ENCODE measurements at regions not wholly inside any gene's neighbourhood (a gene's known extent, or its start where the extent isn't known, plus 50 kb on each side); places are given as distances from the start of the nearest gene placed in this dataset.
A peak's percentile ranks its signal among the peaks of the same experiment; 100 is the strongest.

DNA sequence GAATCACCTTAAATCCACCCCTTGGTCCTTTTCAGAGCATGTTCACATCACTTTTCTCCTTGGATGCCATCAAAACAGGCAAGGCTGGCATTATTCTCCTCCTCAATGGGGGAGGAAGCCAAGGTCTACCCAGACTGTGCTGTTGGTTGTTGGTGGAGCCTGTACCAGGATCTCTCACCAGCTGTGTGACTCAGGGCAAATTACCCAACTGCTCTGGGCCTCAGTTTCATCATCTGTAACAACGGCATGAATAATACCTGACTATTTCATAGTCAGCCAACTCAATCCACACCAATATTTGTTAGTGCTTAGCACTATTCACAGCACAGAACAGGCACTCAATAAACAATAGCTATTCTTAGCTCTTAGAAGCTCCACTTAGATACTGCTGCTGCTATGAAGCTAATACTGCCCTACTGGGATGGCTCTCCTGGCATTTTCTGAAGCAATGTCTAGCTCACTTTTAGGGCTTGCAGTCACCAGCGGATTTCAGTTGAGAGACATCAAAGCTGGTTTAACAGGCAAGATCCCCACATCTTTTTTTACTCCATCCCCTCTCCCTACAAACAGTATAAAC, 116.9 kb downstream of the CCNA1 start:
- no peak overlapping the region for H2AFZ ChIP-seq (ENCODE audit: low read depth)
- H4K20me1 ChIP-seq (ENCODE audit: insufficient read depth) = no peaks in the 10 kb centered on the region
- H3K27me3 ChIP-seq (ENCODE audit: insufficient read depth) = peaks cover 8% of the 10 kb centered on the region; the same call in 1 of the 2 replicates
- no peaks in the 10 kb centered on the region for H3K9me2 ChIP-seq
- no peaks in the 10 kb centered on the region for H3F3A ChIP-seq (replicated peaks; ENCODE audit: insufficient read depth)
- ChIA-PET CTCF (no interaction called here), POLR2A (no interaction called here)
- H3K9ac ChIP-seq = no peak overlapping the region
- TF ChIP-seq IRF3 (IDR thresholded peaks at IDR 0.05; ENCODE audit: low read depth, low read length) = no peak
- TF ChIP-seq MAX (IDR thresholded peaks at IDR 0.05; ENCODE audit: low read depth) = no peak
- TF ChIP-seq GATA2 (CRISPR knock-in tag; IDR thresholded peaks at IDR 0.05) = no peak
- TF ChIP-seq TEAD4 (IDR thresholded peaks at IDR 0.05; ENCODE audit: borderline replicate concordance, insufficient read depth) = no peak
- no peak for TF ChIP-seq RCOR1 (IDR thresholded peaks at IDR 0.05; ENCODE audit: low read length)
- TF ChIP-seq EZH2phosphoT487 (IDR thresholded peaks at IDR 0.05; ENCODE audit: borderline replicate concordance, low read depth) = no peak
- no peak overlapping the region for H3K4me2 ChIP-seq
- no peak overlapping the region for H3K27ac ChIP-seq (ENCODE audit: low read depth in 2 of 2, low read length in 1 of 2)
- no peaks in the 10 kb centered on the region; a peak in 1 of 4 replicates for H3K4me1 ChIP-seq (ENCODE audit: control insufficient read depth in 1 of 2, insufficient read depth in 2 of 2, low read depth in 1 of 2, low read length in 1 of 2)
- 21% methylated on average over 1 of the region's 2 CpGs for WGBS (ENCODE audit: low lambda C conversion rate)
- no peak overlapping the region for H3K4me3 ChIP-seq (ENCODE audit: low read depth in 2 of 2, low read length in 1 of 2)
- no peaks in the 10 kb centered on the region for H3K9me3 ChIP-seq
- H3K79me2 ChIP-seq (ENCODE audit: insufficient read depth) = no peaks in the 10 kb centered on the region
- H3K36me3 ChIP-seq (replicated peaks in 1 of 2; ENCODE audit: control insufficient read depth in 1 of 2, insufficient read depth in 2 of 2, low read length in 1 of 2) = no peaks in the 10 kb centered on the region
- DNase-seq = no peak

DNA sequence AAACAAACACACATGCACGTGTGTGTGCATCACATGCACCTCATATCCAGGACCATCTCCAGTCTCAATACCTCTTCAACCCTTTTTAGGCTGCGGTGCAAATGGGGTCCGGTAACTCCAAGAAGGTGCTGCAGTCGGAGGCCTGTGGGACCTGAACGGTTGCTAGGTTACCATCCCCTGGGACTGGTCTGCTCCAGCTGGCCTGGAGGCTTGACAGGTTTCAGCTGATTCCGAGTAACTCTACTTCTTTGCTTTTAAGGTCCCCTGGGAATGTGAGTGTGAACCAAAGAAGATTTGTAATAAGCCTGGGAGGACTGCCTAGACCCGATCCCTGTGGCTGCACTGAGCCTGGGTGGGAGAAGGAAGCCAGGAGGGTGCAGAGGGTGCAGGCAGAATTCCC, 117.5 kb downstream of the CCNA1 start:
- Histone ChIP-seq H3K4me2 (no peak overlapping the region), H3K9me2 (no peaks in the 10 kb centered on the region), H3K4me3 (ENCODE audit: low read depth in 2 of 2, low read length in 1 of 2) (no peak overlapping the region), H3K27ac (ENCODE audit: low read depth in 2 of 2, low read length in 1 of 2) (no peak overlapping the region), H2AFZ (ENCODE audit: low read depth) (no peak overlapping the region), H3K36me3 (replicated peaks in 1 of 2; ENCODE audit: control insufficient read depth in 1 of 2, insufficient read depth in 2 of 2, low read length in 1 of 2) (no peaks in the 10 kb centered on the region), H4K20me1 (ENCODE audit: insufficient read depth) (no peaks in the 10 kb centered on the region), H3K27me3 (ENCODE audit: insufficient read depth) (peaks cover 8% of the 10 kb centered on the region; the same call in 1 of the 2 replicates), H3K79me2 (ENCODE audit: insufficient read depth) (no peaks in the 10 kb centered on the region), H3F3A (replicated peaks; ENCODE audit: insufficient read depth) (no peaks in the 10 kb centered on the region), H3K9me3 (no peaks in the 10 kb centered on the region), H3K4me1 (ENCODE audit: control insufficient read depth in 1 of 2, insufficient read depth in 2 of 2, low read depth in 1 of 2, low read length in 1 of 2) (no peaks in the 10 kb centered on the region; a peak in 1 of 4 replicates), H3K9ac (no peak overlapping the region)
- 3% methylated on average over 7 of the region's 7 CpGs for WGBS (ENCODE audit: low lambda C conversion rate)
- DNase-seq = peak; percentile 1
- CTCF ChIA-PET = no interaction called here
- POLR2A ChIA-PET = no interaction called here
- TF ChIP-seq ELF1 (IDR thresholded peaks at IDR 0.05) (no peak), FOSL2 (IDR thresholded peaks at IDR 0.05; ENCODE audit: borderline replicate concordance, low read depth) (no peak), NRF1 (IDR thresholded peaks at IDR 0.05; ENCODE audit: low read depth, low read length) (no peak), TAF1 (IDR thresholded peaks at IDR 0.05; ENCODE audit: borderline replicate concordance, low read depth, low read length) (no peak), MXI1 (IDR thresholded peaks at IDR 0.05; ENCODE audit: low read depth, low read length) (no peak), TEAD4 (IDR thresholded peaks at IDR 0.05; ENCODE audit: borderline replicate concordance, insufficient read depth) (no peak), RFX5 (IDR thresholded peaks at IDR 0.05; ENCODE audit: low read length) (no peak), POLR2AphosphoS5 (IDR thresholded peaks at IDR 0.05; ENCODE audit: low read depth, low read length) (no peak), CTCF (IDR thresholded peaks at IDR 0.05) (no peak), IRF3 (IDR thresholded peaks at IDR 0.05; ENCODE audit: low read depth, low read length) (no peak), GABPA (IDR thresholded peaks at IDR 0.05; ENCODE audit: low read depth) (no peak), SMC3 (IDR thresholded peaks at IDR 0.05; ENCODE audit: low read depth, low read length) (no peak), MEF2A (IDR thresholded peaks at IDR 0.05; ENCODE audit: borderline replicate concordance, low read depth) (no peak), NFIC (IDR thresholded peaks at IDR 0.05; ENCODE audit: borderline replicate concordance) (no peak)
- TF ChIP-seq, protein P1, sequence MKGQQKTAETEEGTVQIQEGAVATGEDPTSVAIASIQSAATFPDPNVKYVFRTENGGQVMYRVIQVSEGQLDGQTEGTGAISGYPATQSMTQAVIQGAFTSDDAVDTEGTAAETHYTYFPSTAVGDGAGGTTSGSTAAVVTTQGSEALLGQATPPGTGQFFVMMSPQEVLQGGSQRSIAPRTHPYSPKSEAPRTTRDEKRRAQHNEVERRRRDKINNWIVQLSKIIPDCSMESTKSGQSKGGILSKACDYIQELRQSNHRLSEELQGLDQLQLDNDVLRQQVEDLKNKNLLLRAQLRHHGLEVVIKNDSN (IDR thresholded peaks at IDR 0.05; ENCODE audit: borderline replicate concordance, low read depth) = no peak

Measured in SK-N-SH (cell line).